ENCODE measurements at regions not wholly inside any gene's neighbourhood (a gene's known extent, or its start where the extent isn't known, plus 50 kb on each side); places are given as distances from the start of the nearest gene placed in this dataset.

- TF ChIP-seq EZH2 (IDR thresholded peaks at IDR 0.05; ENCODE audit: insufficient read depth, poor library complexity, severe bottlenecking) (no peak), EZH2phosphoT487 (IDR thresholded peaks at IDR 0.05; ENCODE audit: insufficient read depth, low read depth) (no peak)
Measured at GRCh38 chr6:33508935-33509926, 54.9 kb downstream of the ZBTB9 start.
